ENCODE measurements at regions not wholly inside any gene's neighbourhood (a gene's known extent, or its start where the extent isn't known, plus 50 kb on each side); places are given as distances from the start of the nearest gene placed in this dataset.

- peaks cover 0 to 40% (median 19%) of the 10 kb centered on the region in 4 donors for H3K4me1 ChIP-seq
- H3K27ac ChIP-seq: peak overlapping the region; percentile 90 to 94 (median 92)
- in situ Hi-C loops (cut with MboI; ENCODE audit: low pct_ligation_motif_present in 1 of 4, low pct_unique_long_range_greater_than_20kb in 1 of 4, low sequenced_read_pairs in 3 of 4): no loop called here
- no peaks in the 10 kb centered on the region for H3K36me3 ChIP-seq
- H3K9me3 ChIP-seq: no peaks in the 10 kb centered on the region
- no peaks in the 10 kb centered on the region for H3K27me3 ChIP-seq
- TF ChIP-seq POLR2AphosphoS5 (IDR thresholded peaks at IDR 0.05) (peak; percentile 43 to 90 (median 73)), CTCF (IDR thresholded peaks at IDR 0.05) (no peak), POLR2A (IDR thresholded peaks at IDR 0.05) (peak; percentile 70), EP300 (IDR thresholded peaks at IDR 0.05; ENCODE audit: low read depth) (no peak)
- WGBS, 2 donors (ENCODE audit: low coverage in 1 of 2): 24 to 40% methylated on average over 2 to 56 of the region's 56 CpGs
- peak; percentile 90 for DNase-seq
- peak overlapping the region; percentile 35 to 62 (median 44) for H3K4me3 ChIP-seq
- intact Hi-C loops (cut with DNase I; ENCODE audit: low total_unique reads): no loop called here
Observed at GRCh38 chr14:106844608-106845285, 1318.4 kb downstream of the TMEM121 start.

GRCh38 chr14:106845286-106846087 is 1319.1 kb downstream of the TMEM121 start:
- peak overlapping the region; percentile 35 to 62 (median 44) for H3K4me3 ChIP-seq
- peaks cover 0 to 37% (median 19%) of the 10 kb centered on the region in 4 donors for H3K4me1 ChIP-seq
- in situ Hi-C loops (cut with MboI; ENCODE audit: low pct_ligation_motif_present in 1 of 4, low pct_unique_long_range_greater_than_20kb in 1 of 4, low sequenced_read_pairs in 3 of 4): no loop called here
- peak; percentile 92 for DNase-seq
- intact Hi-C loops (cut with DNase I; ENCODE audit: low total_unique reads): no loop called here
- no peaks in the 10 kb centered on the region for H3K36me3 ChIP-seq
- peak overlapping the region; percentile 90 to 94 (median 92) for H3K27ac ChIP-seq
- TF ChIP-seq POLR2A (IDR thresholded peaks at IDR 0.05) (peak; percentile 63), EP300 (IDR thresholded peaks at IDR 0.05; ENCODE audit: low read depth) (no peak), POLR2AphosphoS5 (IDR thresholded peaks at IDR 0.05) (peak; percentile 36 to 88 (median 69)), CTCF (IDR thresholded peaks at IDR 0.05) (no peak)
- H3K9me3 ChIP-seq: no peaks in the 10 kb centered on the region
- H3K27me3 ChIP-seq: no peaks in the 10 kb centered on the region
- WGBS, 2 donors (ENCODE audit: low coverage in 1 of 2): 25 to 44% methylated on average over 8 to 17 of the region's 17 CpGs

- DNase-seq: no peak
- intact Hi-C loops (cut with DNase I; ENCODE audit: low total_unique reads): no loop called here
- peak in 1 of 3 donors; percentile 57 for TF ChIP-seq POLR2AphosphoS5 (IDR thresholded peaks at IDR 0.05)
- no peak for TF ChIP-seq POLR2A (IDR thresholded peaks at IDR 0.05)
- WGBS, 2 donors (ENCODE audit: low coverage in 1 of 2): 32 to 37% methylated on average over 2 of the region's 2 CpGs
- H3K4me3 ChIP-seq: peak overlapping the region in 3 of 4 donors; percentile 44 to 62 (median 45)
- H3K27ac ChIP-seq: peak overlapping the region; percentile 90 to 94 (median 92)
- no peaks in the 10 kb centered on the region for H3K27me3 ChIP-seq
- H3K9me3 ChIP-seq: no peaks in the 10 kb centered on the region
- peaks cover 0 to 37% (median 19%) of the 10 kb centered on the region in 4 donors for H3K4me1 ChIP-seq
- in situ Hi-C loops (cut with MboI; ENCODE audit: low pct_ligation_motif_present in 1 of 4, low pct_unique_long_range_greater_than_20kb in 1 of 4, low sequenced_read_pairs in 3 of 4): no loop called here
- H3K36me3 ChIP-seq: no peaks in the 10 kb centered on the region
Observed at GRCh38 chr14:106846218-106846617, 1319.8 kb downstream of the TMEM121 start.

GRCh38 chr14:106848330-106849121 is 1322.1 kb downstream of the TMEM121 start:
- Histone ChIP-seq H3K4me1 (peaks cover 0 to 29% (median 12%) of the 10 kb centered on the region in 4 donors), H3K27me3 (no peaks in the 10 kb centered on the region), H3K27ac (peak overlapping the region in 3 of 4 donors; percentile 90 to 94 (median 92)), H3K4me3 (peak overlapping the region in 1 of 4 donors; percentile 2), H3K9me3 (no peaks in the 10 kb centered on the region), H3K36me3 (no peaks in the 10 kb centered on the region)
- TF ChIP-seq EP300 (IDR thresholded peaks at IDR 0.05; ENCODE audit: low read depth): no peak
- peak in 4 of 5 experiments; percentile 6 to 44 (median 30) for TF ChIP-seq CTCF (IDR thresholded peaks at IDR 0.05)
- DNase-seq: peak; percentile 53
- in situ Hi-C loops (cut with MboI; ENCODE audit: low pct_ligation_motif_present in 1 of 4, low pct_unique_long_range_greater_than_20kb in 1 of 4, low sequenced_read_pairs in 3 of 4) (no loop called here), intact Hi-C loops (cut with DNase I; ENCODE audit: low total_unique reads) (no loop called here)
- WGBS, 2 donors (ENCODE audit: low coverage in 1 of 2): 41 to 69% methylated on average over 2 to 3 of the region's 3 CpGs
